ENCODE measurements at regions not wholly inside any gene's neighbourhood (a gene's known extent, or its start where the extent isn't known, plus 50 kb on each side); places are given as distances from the start of the nearest gene placed in this dataset.
"Not testable (repeated sequence)": the region's sequence is repeated elsewhere in the genome, so short reads cannot be mapped to it uniquely, and the experiment has no call there.

DNA sequence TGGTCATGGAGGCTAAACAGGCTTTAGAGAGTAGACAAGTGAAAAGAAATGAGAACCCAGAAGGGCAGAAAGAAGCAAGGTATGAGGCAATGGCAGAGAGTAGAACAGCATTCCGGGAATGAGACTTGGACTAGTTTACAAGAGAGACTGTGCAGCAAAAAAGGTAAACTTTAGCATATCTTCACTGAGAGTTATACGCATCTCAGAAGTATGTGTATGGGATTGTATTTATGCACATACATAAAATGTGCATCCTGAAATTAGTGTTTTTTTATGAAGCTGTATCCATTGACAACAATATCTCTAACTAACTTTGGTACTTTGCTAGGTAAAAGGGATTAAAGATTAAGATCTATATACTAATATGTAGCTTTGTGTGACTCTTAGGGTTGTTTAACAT lies 753.6 kb downstream of the BCKDHB start:
- Histone ChIP-seq H3K4me3 (replicated peaks; ENCODE audit: insufficient read depth, low read length) (no peak overlapping the region), H3K27me3 (ENCODE audit: insufficient read depth, poor library complexity, severe bottlenecking) (no peaks in the 10 kb centered on the region), H3K27ac (replicated peaks) (no peak overlapping the region)
- TF ChIP-seq, protein P1, sequence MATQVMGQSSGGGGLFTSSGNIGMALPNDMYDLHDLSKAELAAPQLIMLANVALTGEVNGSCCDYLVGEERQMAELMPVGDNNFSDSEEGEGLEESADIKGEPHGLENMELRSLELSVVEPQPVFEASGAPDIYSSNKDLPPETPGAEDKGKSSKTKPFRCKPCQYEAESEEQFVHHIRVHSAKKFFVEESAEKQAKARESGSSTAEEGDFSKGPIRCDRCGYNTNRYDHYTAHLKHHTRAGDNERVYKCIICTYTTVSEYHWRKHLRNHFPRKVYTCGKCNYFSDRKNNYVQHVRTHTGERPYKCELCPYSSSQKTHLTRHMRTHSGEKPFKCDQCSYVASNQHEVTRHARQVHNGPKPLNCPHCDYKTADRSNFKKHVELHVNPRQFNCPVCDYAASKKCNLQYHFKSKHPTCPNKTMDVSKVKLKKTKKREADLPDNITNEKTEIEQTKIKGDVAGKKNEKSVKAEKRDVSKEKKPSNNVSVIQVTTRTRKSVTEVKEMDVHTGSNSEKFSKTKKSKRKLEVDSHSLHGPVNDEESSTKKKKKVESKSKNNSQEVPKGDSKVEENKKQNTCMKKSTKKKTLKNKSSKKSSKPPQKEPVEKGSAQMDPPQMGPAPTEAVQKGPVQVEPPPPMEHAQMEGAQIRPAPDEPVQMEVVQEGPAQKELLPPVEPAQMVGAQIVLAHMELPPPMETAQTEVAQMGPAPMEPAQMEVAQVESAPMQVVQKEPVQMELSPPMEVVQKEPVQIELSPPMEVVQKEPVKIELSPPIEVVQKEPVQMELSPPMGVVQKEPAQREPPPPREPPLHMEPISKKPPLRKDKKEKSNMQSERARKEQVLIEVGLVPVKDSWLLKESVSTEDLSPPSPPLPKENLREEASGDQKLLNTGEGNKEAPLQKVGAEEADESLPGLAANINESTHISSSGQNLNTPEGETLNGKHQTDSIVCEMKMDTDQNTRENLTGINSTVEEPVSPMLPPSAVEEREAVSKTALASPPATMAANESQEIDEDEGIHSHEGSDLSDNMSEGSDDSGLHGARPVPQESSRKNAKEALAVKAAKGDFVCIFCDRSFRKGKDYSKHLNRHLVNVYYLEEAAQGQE (IDR thresholded peaks at IDR 0.05; ENCODE audit: insufficient replicate concordance, low read depth), result no peak
- TF ChIP-seq GABPA (IDR thresholded peaks at IDR 0.05; ENCODE audit: low read depth) (no peak), POLR2AphosphoS5 (IDR thresholded peaks at IDR 0.05; ENCODE audit: low read depth) (no peak), SPI1 (IDR thresholded peaks at IDR 0.05; ENCODE audit: borderline replicate concordance, low read depth) (no peak)
- TF ChIP-seq, protein P2, sequence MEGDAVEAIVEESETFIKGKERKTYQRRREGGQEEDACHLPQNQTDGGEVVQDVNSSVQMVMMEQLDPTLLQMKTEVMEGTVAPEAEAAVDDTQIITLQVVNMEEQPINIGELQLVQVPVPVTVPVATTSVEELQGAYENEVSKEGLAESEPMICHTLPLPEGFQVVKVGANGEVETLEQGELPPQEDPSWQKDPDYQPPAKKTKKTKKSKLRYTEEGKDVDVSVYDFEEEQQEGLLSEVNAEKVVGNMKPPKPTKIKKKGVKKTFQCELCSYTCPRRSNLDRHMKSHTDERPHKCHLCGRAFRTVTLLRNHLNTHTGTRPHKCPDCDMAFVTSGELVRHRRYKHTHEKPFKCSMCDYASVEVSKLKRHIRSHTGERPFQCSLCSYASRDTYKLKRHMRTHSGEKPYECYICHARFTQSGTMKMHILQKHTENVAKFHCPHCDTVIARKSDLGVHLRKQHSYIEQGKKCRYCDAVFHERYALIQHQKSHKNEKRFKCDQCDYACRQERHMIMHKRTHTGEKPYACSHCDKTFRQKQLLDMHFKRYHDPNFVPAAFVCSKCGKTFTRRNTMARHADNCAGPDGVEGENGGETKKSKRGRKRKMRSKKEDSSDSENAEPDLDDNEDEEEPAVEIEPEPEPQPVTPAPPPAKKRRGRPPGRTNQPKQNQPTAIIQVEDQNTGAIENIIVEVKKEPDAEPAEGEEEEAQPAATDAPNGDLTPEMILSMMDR (IDR thresholded peaks at IDR 0.05; ENCODE audit: insufficient read depth, low read length), result no peak
- DNase-seq (ENCODE audit: low read depth in 1 of 2, low spot score in 1 of 2), result no peak

GRCh38 chr6:80847973-80848372 lies 741.5 kb downstream of the BCKDHB start:
- not testable (repeated sequence) for DNase-seq (ENCODE audit: low read depth in 1 of 2, low spot score in 1 of 2); H3K27me3 ChIP-seq (ENCODE audit: insufficient read depth, poor library complexity, severe bottlenecking); H3K27ac ChIP-seq (replicated peaks)

GRCh38 chr6:80832337-80832736 lies 725.9 kb downstream of the BCKDHB start:
- no peak for DNase-seq (ENCODE audit: low read depth in 1 of 2, low spot score in 1 of 2)
- TF ChIP-seq, protein P2 (IDR thresholded peaks at IDR 0.05; ENCODE audit: insufficient read depth, low read length), result no peak
- no peak for TF ChIP-seq GABPA (IDR thresholded peaks at IDR 0.05; ENCODE audit: low read depth)
- no peak for TF ChIP-seq SPI1 (IDR thresholded peaks at IDR 0.05; ENCODE audit: borderline replicate concordance, low read depth)
- TF ChIP-seq, protein P1 (IDR thresholded peaks at IDR 0.05; ENCODE audit: insufficient replicate concordance, low read depth), result no peak
- TF ChIP-seq POLR2AphosphoS5 (IDR thresholded peaks at IDR 0.05; ENCODE audit: low read depth), result no peak
- H3K27me3 ChIP-seq (ENCODE audit: insufficient read depth, poor library complexity, severe bottlenecking), result no peaks in the 10 kb centered on the region
- H3K4me3 ChIP-seq (replicated peaks; ENCODE audit: insufficient read depth, low read length), result no peak overlapping the region
- no peak overlapping the region for H3K27ac ChIP-seq (replicated peaks)

More at GRCh38 chr6:80847973-80848372, 741.5 kb downstream of the BCKDHB start:
- H3K4me3 ChIP-seq (replicated peaks; ENCODE audit: insufficient read depth, low read length), result not testable (repeated sequence)

GRCh38 chr6:80793411-80793810 lies 686.9 kb downstream of the BCKDHB start:
- TF ChIP-seq GABPA (IDR thresholded peaks at IDR 0.05; ENCODE audit: low read depth) (no peak), SPI1 (IDR thresholded peaks at IDR 0.05; ENCODE audit: borderline replicate concordance, low read depth) (no peak), POLR2AphosphoS5 (IDR thresholded peaks at IDR 0.05; ENCODE audit: low read depth) (no peak)
- TF ChIP-seq, protein P2 (IDR thresholded peaks at IDR 0.05; ENCODE audit: insufficient read depth, low read length), result no peak
- TF ChIP-seq, protein P1 (IDR thresholded peaks at IDR 0.05; ENCODE audit: insufficient replicate concordance, low read depth), result no peak
- no peak overlapping the region for H3K4me3 ChIP-seq (replicated peaks; ENCODE audit: insufficient read depth, low read length)
- DNase-seq (ENCODE audit: low read depth in 1 of 2, low spot score in 1 of 2), result no peak
- no peak overlapping the region for H3K27ac ChIP-seq (replicated peaks)
- no peaks in the 10 kb centered on the region for H3K27me3 ChIP-seq (ENCODE audit: insufficient read depth, poor library complexity, severe bottlenecking)

Data from HL-60 (cell line).